GM19468 (cell line): ENCODE measurements at regions not wholly inside any gene's neighbourhood (a gene's known extent, or its start where the extent isn't known, plus 50 kb on each side); places are given as distances from the start of the nearest gene placed in this dataset.
"Not testable (repeated sequence)": the region's sequence is repeated elsewhere in the genome, so short reads cannot be mapped to it uniquely, and the experiment has no call there.

ENCODE experiments used
- ATAC-seq: cut with Tn5 transposase; IDR thresholded peaks from one replicate; pipeline ENCODE4 v1.9.1; 2021; ENCODE audit warnings: mild to moderate bottlenecking, moderate library complexity, moderate number of reproducible peaks; ENCODE audit not compliant: unreplicated experiment; ENCODE audit errors: extremely low read depth

DNA sequence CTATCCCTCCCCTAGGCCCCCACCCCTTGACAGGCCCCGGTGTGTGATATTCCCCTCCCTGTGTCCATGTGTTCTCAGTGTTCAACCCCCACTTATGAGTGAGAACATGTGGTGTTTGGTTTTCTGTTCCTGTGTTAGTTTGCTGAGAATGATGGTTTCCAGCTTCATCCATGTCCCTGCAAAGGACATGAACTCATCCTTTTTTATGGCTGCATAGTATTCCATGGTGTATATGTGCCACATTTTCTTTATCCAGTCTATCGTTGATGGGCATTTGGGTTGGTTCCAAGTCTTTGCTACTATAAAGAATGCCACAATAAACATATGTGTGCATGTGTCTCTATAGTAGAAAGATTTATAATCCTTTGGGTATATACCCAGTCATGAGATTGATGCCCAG lies 55.3 kb upstream of the PDZD8 start:
- not testable (repeated sequence) for ATAC-seq

DNA sequence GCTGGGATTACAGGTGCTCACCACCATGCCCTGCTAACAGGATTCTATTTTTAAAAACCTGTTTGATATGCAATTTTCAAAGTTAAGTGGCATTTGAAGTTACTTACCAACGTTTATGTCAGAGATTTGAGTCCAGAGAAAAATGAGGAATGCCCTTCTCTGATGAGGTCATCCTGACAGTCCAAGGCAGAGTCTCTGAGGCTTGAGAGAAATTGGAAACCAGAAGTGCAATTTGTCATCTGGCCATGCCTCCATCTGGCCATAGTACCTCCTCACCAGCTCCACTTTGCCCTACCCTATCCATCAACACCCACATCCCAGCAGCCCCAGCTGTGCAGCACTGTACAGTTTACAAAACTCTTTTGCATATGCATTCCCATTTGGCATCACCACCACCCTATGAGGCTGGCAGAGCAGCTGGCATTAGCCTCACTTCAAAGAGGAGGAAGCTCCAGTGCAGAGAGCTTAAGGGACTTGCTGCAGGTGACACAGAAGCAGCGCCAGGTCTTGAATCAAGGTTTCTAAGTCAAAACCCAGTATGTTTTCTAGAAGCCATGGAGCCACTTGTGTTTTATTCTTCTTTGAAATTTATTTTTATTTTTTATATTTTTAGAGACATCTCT lies 54.5 kb upstream of the PDZD8 start:
- ATAC-seq, result no peak

DNA sequence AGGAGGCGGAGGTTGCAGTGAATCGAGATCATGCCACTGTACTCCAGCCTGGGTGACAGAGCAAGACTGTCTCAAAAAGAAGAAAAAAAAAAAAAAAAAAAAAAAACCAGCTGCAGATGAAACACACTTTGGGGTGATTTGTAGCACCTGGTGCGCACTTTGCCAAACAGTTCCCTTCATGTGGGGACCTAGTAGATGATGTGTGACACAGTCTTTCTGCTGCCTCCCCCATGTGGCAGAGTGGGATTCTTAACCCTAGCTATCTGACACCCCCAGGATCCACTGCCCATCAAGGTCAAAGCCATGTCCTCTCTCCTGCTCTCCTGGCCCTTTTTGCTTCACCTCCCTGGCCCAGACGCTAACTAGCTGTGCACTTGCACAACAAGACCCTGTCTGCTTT lies 52.1 kb upstream of the PDZD8 start:
- no peak for ATAC-seq

DNA sequence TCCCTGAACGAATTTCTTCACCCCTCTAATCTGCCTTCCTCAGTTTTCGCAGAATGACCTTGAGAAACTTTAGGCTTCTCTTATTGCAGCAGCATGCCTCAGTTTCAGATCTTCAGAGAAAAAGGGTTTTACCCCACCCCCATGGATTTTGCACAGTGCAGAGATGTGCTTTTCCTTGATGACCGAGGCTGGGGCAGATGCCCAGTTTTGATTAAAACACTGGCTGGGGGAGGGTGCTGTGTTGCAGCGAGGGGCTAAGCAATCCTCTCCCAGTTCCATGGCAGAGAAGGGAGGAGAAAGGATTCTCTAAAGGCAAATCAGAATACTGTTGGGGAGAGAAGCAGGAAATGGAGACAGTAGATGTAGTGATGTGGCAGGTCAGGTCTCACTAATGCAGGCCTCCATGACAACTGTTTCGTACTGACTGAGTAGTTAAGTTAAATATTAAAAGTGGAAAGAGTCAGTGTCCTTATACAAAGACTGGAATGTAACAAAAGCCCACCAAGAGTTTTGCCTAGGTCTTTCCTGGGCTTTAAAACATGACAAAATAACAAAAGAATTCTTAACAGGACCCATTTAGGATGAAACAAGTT lies 50.8 kb upstream of the PDZD8 start:
- ATAC-seq, result peak; percentile 35

DNA sequence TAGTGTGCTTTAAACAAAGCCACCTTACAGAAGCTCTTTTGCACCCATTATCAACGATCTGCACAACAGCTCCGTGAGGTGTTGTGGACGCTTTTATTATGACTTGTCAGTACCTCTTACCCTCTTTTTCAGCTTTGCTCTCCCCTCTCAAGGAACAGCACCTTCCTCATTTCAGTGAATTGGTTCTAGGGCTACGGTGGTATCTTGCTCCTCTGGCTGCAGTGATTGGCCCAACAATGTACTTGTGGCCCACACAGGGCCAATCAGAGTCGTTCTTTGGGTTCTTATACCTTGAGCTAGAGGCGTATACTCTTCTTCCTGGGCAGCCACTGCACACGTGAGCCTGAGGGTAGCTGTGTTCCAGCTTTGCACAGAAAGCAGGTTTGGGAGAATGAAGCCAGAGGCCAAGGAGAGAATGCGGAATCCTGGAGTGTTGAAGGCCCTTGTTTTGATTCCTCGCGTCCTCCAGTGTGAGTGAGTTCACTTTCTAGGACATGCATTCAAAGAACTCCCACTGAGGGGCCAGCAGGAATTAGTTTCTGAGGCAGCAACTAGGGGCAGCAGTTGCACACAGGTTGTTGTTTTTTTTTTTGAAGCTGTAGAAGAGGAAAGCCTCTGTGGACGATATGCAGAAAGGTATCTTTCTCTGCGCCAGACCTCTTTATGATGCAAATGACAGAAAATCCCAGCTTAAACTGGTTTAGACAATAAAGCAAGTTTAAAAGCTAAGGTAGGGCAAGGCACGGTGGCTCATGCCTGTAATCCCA lies 49.8 kb upstream of the PDZD8 start:
- ATAC-seq, result no peak
